ENCODE measurements at regions not wholly inside any gene's neighbourhood (a gene's known extent, or its start where the extent isn't known, plus 50 kb on each side); places are given as distances from the start of the nearest gene placed in this dataset.

GRCh38 chr3:74036102-74036501 is 411.4 kb upstream of the PDZRN3 start:
- DNase-seq (ENCODE audit: low read depth): no peak
- TF ChIP-seq CTCF (IDR thresholded peaks at IDR 0.05; ENCODE audit: control insufficient read depth, extremely low read depth, insufficient read depth): no peak
- no peak overlapping the region for H3K4me3 ChIP-seq (ENCODE audit: low read depth, low read length)

GRCh38 chr3:74033806-74034205 is 409.1 kb upstream of the PDZRN3 start:
- H3K4me3 ChIP-seq (ENCODE audit: low read depth, low read length): no peak overlapping the region
- no peak for TF ChIP-seq CTCF (IDR thresholded peaks at IDR 0.05; ENCODE audit: control insufficient read depth, extremely low read depth, insufficient read depth)
- no peak for DNase-seq (ENCODE audit: low read depth)

GRCh38 chr3:74033381-74033780 is 408.6 kb upstream of the PDZRN3 start:
- no peak for DNase-seq (ENCODE audit: low read depth)
- TF ChIP-seq CTCF (IDR thresholded peaks at IDR 0.05; ENCODE audit: control insufficient read depth, extremely low read depth, insufficient read depth): no peak
- no peak overlapping the region for H3K4me3 ChIP-seq (ENCODE audit: low read depth, low read length)

GRCh38 chr3:74027121-74027520 is 402.4 kb upstream of the PDZRN3 start:
- H3K4me3 ChIP-seq (ENCODE audit: low read depth, low read length): no peak overlapping the region
- no peak for TF ChIP-seq CTCF (IDR thresholded peaks at IDR 0.05; ENCODE audit: control insufficient read depth, extremely low read depth, insufficient read depth)
- DNase-seq (ENCODE audit: low read depth): no peak

GRCh38 chr3:74023395-74023794 is 398.7 kb upstream of the PDZRN3 start:
- H3K4me3 ChIP-seq (ENCODE audit: low read depth, low read length): no peak overlapping the region
- no peak for DNase-seq (ENCODE audit: low read depth)
- no peak for TF ChIP-seq CTCF (IDR thresholded peaks at IDR 0.05; ENCODE audit: control insufficient read depth, extremely low read depth, insufficient read depth)

- H3K4me3 ChIP-seq (ENCODE audit: low read depth, low read length): no peak overlapping the region
- no peak for DNase-seq (ENCODE audit: low read depth)
- TF ChIP-seq CTCF (IDR thresholded peaks at IDR 0.05; ENCODE audit: control insufficient read depth, extremely low read depth, insufficient read depth): no peak
These were observed 396.7 kb upstream of the PDZRN3 start for GRCh38 chr3:74021449-74021848.

GRCh38 chr3:74009961-74010844 is 385.5 kb upstream of the PDZRN3 start:
- TF ChIP-seq CTCF (IDR thresholded peaks at IDR 0.05; ENCODE audit: control insufficient read depth, extremely low read depth, insufficient read depth): no peak
- DNase-seq (ENCODE audit: low read depth): no peak

More at GRCh38 chr3:74009961-74010844, 385.5 kb upstream of the PDZRN3 start:
- H3K4me3 ChIP-seq (ENCODE audit: low read depth, low read length): no peak overlapping the region
